Stimulated activated CD8-positive, alpha-beta memory T cell treated with anti-CD3 and anti-CD28 coated beads, Interleukin-15, amount 100 ng/mL, for 4 hours (primary cell): ENCODE measurements at regions not wholly inside any gene's neighbourhood (a gene's known extent, or its start where the extent isn't known, plus 50 kb on each side); places are given as distances from the start of the nearest gene placed in this dataset.
"Not testable (repeated sequence)": the region's sequence is repeated elsewhere in the genome, so short reads cannot be mapped to it uniquely, and the experiment has no call there.

Experiments
- DNase-seq, 2 donors: peaks; one replicate each; pipeline ENCODE4 v3.0.0-alpha.2; 2020; ENCODE audit warnings: low read depth in 2 of 2

- DNase-seq, result no peak
Measured at GRCh38 chr10:118914629-118915028, 114.9 kb upstream of the NANOS1 start.

GRCh38 chr10:118915161-118915560 is 114.4 kb upstream of the NANOS1 start:
- no peak for DNase-seq

GRCh38 chr10:118916777-118917176 is 112.7 kb upstream of the NANOS1 start:
- no peak for DNase-seq

- DNase-seq, result no peak
Measured at GRCh38 chr10:118917701-118918100, 111.8 kb upstream of the NANOS1 start.

- no peak for DNase-seq
Measured at GRCh38 chr10:118918116-118918515, 111.4 kb upstream of the NANOS1 start.

GRCh38 chr10:118918587-118918986 is 110.9 kb upstream of the NANOS1 start:
- DNase-seq, result no peak

- no peak for DNase-seq
Measured at GRCh38 chr10:118920206-118920605, 109.3 kb upstream of the NANOS1 start.

GRCh38 chr10:118922226-118922625 is 107.3 kb upstream of the NANOS1 start:
- no peak for DNase-seq

- no peak for DNase-seq
Measured at GRCh38 chr10:118922972-118923371, 106.5 kb upstream of the NANOS1 start.

- no peak for DNase-seq
Measured at GRCh38 chr10:118924493-118924892, 105.0 kb upstream of the NANOS1 start.

- no peak for DNase-seq
Measured at GRCh38 chr10:118925404-118926071, 104.0 kb upstream of the NANOS1 start.

GRCh38 chr10:118926072-118926417 is 103.5 kb upstream of the NANOS1 start:
- no peak for DNase-seq

- no peak for DNase-seq
Measured at GRCh38 chr10:118926441-118926840, 103.1 kb upstream of the NANOS1 start.

- no peak for DNase-seq
Measured at GRCh38 chr10:118926903-118927302, 102.6 kb upstream of the NANOS1 start.

- no peak for DNase-seq
Measured at GRCh38 chr10:118927321-118927720, 102.2 kb upstream of the NANOS1 start.

- no peak for DNase-seq
Measured at GRCh38 chr10:118930614-118931013, 98.9 kb upstream of the NANOS1 start.

- no peak for DNase-seq
Measured at GRCh38 chr10:118931436-118931835, 98.1 kb upstream of the NANOS1 start.

GRCh38 chr10:118932154-118932553 is 97.4 kb upstream of the NANOS1 start:
- DNase-seq, result not testable (repeated sequence)

GRCh38 chr10:118937226-118937625 is 92.3 kb upstream of the NANOS1 start:
- DNase-seq, result no peak

- DNase-seq, result no peak
Measured at GRCh38 chr10:118939211-118940007, 90.1 kb upstream of the NANOS1 start.

GRCh38 chr10:118940386-118940785 is 89.1 kb upstream of the NANOS1 start:
- DNase-seq, result no peak

GRCh38 chr10:118943253-118943652 is 86.3 kb upstream of the NANOS1 start:
- DNase-seq, result no peak

- DNase-seq, result no peak
Measured at GRCh38 chr10:118944959-118945633, 84.4 kb upstream of the NANOS1 start.
